LHCN-M2 (cell line): ENCODE measurements at regions not wholly inside any gene's neighbourhood (a gene's known extent, or its start where the extent isn't known, plus 50 kb on each side); places are given as distances from the start of the nearest gene placed in this dataset.
"Not testable (repeated sequence)": the region's sequence is repeated elsewhere in the genome, so short reads cannot be mapped to it uniquely, and the experiment has no call there.

Source experiments
- DNase-seq: peaks from one replicate; pipeline ENCODE4 v3.0.0-alpha.2; 2012; ENCODE audit warnings: low read depth

DNA sequence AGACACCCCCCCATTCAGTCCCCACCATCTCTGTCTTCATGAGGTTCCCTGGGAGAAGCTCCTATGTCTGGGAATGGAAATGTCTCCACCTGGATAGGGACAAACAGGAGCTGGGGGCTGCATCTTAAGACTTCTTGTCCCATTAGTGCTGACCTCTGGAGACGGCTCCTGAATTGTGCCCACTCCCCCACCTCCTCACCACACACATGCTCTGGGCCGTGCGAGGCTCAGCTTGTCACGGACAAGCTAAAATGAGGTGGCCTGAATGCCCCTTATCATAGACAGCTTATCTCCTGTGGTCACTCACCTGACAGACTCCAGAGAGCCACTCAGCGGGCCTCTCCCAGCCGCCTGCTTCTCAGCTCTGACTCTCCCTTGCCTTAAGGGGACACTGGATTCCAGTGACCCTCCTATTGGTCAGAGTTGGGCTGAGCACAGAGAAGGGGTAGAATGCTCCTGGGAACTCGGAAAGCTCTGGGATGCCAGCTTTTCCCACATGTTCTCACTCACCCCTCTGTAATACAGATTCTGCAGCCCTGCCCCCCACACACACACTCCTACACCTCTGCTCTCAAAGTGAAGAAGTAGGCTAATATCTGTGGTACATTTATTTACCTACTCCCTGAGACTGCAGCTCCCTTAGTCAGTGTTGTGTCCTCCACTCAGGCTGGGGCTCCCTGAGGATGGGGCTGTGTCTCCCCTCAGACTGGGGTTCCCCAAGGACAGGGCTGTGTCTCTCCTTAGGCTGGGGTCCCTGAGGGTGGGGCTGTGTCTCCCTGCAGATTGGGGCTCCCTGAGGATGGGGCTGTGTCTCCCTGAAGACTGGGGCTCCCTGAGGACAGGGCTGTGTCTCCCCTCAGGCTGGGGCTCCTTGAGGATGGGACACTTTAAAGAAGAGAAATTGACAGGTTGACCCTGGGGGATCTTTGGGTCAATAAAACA lies 167.5 kb downstream of the VEGFA start:
- no peak for DNase-seq

DNA sequence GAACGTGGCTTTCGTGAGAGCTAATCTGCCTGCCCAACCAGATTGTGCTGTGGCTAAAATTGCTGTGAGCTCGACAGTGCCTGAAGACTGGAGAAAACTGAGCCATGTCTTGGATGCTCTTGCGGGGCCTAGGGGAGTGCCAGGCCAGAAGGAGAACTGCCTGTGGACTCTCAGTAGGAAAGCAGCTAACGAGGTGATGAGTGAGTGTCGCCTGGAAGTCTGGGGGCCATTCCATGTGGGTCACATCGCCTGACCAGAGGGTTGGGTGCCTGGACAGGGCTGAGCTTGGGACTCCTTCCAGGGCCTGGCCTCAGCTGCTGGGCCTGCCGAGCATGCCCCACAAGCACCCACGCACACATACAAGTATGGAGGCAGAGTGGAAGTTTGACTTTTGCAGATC lies 166.5 kb downstream of the VEGFA start:
- DNase-seq, result no peak

GRCh38 chr6:43935921-43936439 lies 166.0 kb downstream of the VEGFA start:
- DNase-seq, result no peak

DNA sequence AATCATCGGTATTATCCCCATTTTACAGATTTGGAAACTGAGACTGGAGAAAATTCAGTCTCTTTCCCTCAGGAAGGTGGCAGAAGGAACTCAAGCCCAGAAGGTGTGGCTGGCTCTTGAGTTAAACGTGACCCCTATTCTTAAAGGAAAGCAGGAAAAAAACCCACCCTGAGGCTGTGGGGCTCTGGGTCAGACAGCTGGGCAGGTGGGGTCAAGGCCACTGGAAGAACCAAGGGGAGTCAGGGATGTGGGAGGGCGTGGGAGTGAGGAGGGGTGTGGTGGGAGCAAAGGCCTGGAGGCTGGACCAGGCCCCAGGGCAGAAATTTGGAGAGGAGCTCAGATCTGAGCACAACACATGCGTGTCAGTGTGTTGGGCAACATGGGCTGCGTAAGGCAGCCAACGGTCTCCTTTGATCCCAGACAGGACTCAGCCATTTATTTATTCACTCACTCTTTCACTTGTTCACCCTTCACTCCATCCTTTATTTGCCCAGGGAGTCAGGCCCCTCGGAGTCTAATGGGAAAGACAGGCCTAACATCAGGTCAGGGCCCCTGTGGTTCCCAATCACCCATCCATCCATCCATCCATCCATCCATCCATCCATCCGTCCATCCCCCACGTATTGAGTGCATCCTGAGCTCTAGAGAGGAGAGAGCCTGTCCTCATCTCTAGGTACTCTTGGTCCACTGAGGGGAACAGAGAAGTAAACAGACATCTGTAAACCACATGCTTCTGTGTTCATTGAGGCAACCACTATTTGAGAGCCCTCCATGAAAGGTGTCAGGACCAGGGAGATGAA lies 165.0 kb downstream of the VEGFA start:
- DNase-seq, result no peak

DNA sequence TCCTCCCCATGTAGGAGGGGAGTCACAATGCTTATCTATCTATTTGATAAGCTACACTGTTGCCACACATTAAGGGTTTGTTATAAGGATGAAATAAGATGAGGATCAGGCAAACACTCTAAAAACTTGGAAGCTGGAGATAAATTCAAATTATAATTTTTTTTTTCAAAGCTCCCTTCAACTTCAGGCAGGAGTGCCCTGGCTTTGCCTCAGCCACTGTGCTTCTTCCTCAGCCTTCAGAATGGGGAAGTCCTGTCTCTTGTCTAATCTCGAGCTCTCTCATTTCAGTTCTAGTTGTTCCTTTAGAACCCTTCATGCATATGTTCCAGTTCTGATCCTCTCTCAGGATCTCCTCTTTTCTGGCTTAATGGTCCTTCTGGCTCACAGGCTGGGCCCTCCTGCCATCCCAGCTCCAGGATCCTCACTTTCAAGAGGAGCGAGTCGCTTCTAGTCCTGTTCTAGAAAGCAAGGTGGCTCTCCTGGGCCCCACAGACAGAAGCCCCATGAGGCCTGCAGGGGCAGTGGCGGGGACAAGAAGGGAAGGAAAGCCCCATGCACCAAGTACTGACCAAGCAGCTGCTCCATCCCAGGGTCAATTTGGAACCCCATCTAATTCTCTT lies 164.3 kb downstream of the VEGFA start:
- DNase-seq, result no peak

- no peak for DNase-seq
Measured at GRCh38 chr6:43933148-43933885, 163.3 kb downstream of the VEGFA start.

GRCh38 chr6:43932259-43933147 lies 162.5 kb downstream of the VEGFA start:
- DNase-seq, result no peak

GRCh38 chr6:43931201-43931600 lies 161.2 kb downstream of the VEGFA start:
- no peak for DNase-seq

DNA sequence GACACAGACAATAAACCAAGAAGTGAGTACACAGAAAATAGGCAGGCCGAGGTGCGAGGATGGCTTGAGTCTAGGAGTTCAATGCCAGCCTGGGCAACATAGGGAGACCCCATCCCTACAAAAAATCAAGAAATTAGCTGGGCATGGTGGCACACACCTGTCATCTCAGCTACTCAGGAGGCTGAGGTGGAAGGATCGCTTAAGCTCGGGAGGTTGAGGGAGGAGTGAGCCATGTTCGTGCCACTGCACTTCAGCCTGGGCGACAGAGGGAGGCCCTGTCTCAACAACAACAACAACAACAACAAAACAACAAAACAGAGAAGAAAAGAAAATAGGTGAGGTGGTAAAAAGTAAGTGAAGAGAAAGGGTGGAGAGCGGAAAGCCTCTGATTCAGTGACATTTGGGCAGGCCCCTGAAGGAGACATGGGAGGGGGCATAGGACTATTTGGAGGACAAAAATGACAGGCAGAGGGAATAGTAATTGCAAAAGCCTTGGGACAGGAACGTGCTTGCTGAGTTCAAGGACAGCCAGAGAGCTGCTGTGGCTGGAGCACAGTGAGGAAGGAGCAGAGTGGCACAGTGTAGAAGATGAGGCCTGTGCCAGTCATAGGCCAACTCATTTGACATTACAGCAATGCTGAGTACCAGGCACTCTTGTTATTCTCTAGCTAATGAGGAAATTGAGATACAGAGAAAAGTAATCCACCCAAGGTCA lies 160.6 kb downstream of the VEGFA start:
- DNase-seq, result no peak

- no peak for DNase-seq
Measured at GRCh38 chr6:43929511-43929910, 159.5 kb downstream of the VEGFA start.

DNA sequence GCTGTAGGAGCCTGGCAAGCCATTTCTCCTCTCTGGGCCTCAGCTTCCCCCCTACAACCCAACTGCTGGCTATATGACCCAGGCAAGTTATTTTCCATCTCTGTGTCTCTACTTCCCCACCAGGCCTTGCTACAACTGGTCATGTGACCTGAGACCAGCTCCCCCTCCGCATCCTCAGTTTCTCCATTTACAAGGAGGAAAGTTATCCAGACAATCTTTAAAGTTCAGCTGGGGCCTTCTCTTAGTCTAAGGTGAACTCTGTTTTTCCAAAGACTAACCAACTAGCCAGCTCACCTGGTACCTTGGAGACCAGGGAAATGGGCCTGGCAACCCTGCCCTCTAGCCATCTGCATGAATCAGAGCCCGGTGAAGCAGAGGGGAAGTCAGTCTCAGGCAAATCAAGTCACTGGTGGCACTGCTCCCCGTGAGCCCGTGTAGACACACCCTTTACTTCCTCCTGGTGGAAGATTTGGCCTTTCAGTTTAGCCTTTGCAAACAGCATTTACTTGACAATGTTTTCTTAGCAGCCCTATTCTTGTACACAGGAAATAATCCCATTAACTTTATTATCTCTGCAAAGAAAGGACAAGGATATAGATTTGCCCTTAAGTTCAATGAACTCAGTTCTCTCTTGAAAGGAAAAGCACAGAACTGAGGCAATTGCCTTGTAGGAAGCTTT lies 157.7 kb downstream of the VEGFA start:
- DNase-seq, result no peak

DNA sequence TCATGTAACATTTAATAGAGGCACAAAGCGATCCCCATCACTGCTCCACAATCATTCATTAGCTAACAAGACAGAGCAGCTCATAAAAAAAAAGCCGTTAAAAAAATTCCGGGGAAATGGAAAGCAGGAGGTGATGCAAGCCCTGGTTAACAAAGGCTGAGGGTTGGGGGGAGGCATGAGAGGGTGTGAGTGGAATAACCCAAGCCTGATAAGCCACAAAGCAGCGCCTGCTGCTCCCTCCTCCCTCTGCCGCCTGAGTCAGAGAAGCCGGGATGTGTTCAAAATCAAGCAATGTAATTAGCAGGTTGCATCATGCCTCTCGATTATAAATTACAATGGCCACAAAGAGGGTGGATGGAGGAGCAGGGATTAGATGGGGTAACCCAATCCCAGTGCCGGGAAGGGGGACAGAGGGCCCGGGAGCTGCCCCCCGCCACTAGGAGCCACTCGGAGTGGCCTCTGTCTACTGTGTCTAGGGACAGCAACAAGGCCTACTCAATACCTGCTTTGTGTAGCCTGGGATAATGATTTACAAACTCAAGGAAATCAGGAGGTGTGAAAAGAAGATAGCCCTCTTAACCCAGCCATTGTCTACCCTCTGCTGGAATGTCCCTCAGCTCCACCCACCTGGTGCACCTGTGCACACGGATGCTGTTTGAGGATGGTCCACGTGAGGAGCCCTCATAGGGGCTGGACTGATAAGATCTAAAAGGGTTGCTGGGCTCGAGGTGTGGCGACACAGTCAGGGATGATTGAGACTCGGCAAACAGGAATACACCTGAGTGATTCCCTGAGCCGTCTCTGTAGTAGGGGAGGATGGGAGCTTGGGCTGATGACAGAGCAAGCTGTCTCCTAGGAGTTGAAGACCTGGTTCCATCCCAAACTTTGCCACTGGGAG lies 156.9 kb downstream of the VEGFA start:
- DNase-seq, result peak; percentile 70

DNA sequence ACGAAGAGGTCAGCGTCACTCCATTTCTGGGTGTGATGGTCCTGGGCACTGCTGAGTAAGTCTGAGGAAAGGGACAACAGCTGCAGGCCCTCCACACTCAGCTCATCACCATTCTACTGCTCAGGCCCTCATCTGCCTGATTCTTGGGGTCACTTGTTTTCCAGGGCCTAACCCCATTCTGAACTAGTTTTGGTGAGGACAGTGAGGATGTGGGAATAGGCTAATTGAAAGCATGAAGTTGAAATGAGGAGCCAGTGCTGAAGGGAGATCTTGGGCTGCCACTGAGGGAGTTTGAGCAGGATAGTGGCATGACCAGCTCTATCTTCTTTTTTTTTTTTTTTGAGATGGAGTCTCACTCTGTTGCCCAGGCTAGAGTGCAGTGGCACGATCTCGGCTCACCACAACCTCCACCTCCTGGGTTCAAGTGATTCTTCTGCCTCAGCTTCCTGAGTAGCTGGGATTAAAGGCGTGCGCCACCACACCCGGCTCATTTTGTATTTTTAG lies 155.7 kb downstream of the VEGFA start:
- not testable (repeated sequence) for DNase-seq

- DNase-seq, result peak; percentile 54
Measured at GRCh38 chr6:43924222-43924702, 154.3 kb downstream of the VEGFA start.

DNA sequence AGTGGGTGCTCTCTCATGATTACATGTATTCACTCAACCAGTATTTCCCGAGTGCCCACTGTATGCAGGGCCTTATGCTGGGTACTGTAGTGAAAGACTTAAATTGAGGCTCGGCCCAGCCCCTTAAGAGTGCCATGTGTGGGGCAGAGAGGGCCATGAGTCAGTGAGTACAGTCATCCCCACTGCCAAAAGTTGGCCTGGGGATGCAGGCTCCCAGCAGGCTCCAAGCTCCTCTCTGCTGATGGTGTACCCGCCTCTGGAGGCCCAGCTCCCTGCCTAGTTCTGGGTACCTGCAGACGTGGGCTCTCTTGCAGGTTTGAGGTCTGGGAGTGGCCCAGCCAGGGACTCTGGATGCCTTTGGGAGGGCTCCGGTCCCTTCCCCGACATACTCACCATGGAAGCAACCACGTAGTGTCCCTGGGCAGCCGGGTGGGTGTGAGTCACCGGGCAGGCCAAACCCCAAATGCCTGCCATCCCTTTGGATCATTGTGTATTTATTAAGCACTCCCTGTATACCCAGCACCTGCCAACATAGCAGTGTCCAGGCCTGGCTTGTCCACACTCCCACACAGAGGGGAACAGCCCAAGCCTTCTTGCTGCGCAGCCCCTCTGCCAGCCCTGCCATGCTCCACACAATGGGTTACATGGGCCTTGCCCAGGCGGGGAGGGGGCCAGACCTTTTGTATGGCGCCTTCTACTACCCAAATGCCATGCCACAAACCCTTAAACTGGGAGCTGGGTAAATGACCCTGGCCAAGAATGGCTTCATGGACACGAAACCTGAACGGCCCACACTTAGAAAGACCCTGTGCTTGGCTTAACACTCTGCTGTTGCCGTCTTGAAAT lies 153.6 kb downstream of the VEGFA start:
- DNase-seq, result peak; percentile 83
